DMS114 treated with DMSO at 0.1 percent for 48 hours (cell line): ENCODE measurements at regions not wholly inside any gene's neighbourhood (a gene's known extent, or its start where the extent isn't known, plus 50 kb on each side); places are given as distances from the start of the nearest gene placed in this dataset.
"Not testable (repeated sequence)": the region's sequence is repeated elsewhere in the genome, so short reads cannot be mapped to it uniquely, and the experiment has no call there.

Experiments
- DNase-seq: peaks from one replicate; lab custom pipeline; 2025; ENCODE audit not compliant: unreplicated experiment; lab: John Stamatoyannopoulos, UW

DNA sequence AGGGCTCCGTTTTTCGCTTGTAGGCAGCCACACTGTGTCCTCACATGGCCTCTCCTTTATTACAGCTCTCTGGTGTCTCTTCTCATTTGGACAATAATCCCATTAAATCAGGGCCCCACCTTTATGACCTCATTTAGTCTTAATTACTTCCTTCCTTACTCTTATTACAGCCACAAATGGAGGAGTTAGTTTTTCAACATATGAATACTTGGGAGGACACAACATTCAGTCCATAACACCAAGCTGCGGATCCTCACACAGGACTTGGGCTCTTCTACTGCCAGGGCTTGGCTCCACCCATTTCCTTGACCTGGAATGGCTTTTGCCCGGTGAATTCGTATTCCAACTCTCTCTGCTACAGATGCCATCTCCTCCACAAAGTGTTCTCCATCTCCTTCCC, 74.3 kb upstream of the SLC7A14 start:
- no peak for DNase-seq

DNA sequence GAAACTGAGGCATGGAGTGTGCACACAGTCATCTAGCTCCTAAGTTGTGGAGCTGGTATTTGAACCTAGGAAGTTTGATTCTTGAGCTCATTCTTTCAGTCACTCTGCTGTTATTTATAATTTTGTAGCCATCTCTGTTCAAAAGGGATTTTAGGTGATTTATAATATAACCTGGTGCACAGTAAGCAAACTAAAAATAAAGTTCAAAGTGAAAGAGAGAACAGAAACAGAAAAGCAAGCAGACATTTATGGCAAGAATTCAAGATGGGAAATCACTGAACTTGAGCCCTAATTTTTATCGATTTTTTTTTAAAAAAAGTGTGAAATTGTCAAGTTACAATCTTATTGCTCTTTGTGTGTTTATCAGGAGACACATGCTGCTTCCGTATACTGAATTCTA, 71.4 kb upstream of the SLC7A14 start:
- DNase-seq, result no peak

DNA sequence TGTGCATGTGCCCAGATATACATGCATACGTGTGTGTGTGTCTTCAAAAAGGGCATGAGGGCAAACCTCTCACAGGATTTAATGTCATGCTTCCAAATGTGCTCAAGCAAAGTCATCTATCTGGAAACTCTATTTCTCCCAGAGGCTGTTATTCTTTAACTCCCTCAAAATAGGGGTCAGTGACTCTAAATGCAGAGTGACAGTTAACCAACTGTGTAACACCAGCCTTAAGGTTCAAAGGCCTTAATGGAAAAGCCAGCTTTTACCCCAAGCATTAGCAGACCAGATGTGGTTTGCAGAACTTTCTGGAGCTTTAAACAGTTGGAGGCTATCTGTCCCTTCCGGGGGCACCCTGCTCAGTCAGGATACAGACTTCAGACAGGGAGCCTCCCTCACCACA, 70.4 kb upstream of the SLC7A14 start:
- no peak for DNase-seq

DNA sequence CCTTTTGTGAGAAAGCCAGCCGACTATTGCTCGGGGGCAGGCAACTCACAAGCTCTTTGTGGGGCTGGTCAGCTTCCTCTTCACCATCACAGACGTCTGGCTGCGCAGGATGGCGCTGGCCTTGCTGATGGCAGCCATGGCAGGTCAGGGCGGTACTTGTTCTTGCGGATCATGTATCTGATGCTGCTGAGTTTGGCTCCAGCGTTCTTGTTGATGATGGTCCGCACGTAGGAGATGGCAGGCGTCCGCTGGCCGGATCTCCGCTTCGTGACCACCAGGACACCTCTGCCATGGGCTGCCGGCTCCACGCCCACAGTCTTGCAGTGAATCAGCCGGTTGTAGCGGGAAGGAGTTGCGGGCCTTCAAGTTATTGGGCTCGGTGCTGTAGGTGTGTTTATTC, 67.9 kb upstream of the SLC7A14 start:
- no peak for DNase-seq

DNA sequence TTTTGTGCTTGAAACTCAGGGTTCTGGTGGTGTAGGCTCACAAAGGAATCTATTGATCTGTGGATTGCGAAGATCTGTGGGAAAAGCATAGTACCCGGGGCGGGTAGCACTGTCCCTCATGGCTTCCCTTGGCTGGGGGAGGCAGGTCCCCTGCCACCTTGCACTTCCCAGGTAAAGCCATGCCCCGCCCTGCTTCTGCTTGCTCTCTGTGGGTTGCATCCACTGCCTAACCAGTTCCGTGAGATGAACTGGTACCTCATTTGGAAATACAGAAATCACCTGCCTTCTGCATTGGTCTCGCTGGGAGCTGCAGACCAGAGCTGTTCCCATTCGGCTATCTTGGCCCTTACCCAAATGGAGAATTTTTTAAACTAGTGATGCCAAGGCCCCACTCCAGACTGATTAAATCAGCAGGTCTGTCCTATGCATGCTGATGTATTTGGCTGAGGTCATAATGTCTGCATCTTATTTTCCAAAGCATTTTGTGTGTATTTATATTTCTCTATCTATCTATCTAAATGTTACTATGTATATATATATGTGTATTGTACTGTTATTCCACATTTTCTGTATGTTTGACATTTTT, 65.5 kb upstream of the SLC7A14 start:
- DNase-seq, result no peak

DNA sequence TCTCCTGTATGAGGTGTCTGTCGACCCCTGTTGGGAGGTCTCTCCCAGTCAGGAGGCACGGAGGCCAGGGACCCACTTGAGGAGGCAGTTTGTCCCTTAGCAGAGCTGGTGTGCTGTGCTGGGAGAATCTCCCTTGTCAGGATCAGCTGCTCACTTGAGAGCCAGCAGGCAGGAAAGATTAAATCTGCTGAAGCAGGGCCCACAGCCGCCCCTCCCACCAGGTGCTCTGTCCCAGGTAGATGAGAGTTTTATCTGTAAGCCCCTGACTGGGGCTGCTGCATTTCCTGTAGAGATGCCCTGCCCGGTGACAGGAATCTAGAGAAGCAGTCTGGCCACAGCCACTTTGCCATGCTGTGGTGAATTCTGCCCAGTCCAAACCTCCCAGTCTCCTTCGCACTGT, 64.7 kb upstream of the SLC7A14 start:
- not testable (repeated sequence) for DNase-seq

DNA sequence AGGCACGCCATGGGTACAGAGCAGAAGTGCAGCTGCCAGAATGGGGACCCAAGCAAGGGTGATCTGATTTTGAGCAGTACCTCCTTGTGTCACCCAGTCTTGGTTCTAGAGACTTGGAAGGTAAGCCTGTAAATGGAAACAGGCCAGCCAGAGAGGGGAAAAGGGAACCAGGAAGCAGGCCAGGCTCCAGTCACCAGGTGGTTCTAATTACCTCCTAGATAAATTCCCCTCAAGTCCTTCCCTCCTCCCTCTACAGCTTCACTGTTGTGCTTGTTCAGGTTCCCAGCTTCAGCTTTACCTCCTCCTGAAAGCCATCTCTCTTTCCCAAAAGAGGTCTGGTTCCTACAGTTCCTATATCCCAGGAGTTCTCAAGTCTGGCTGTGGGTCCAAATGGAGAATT, 58.8 kb upstream of the SLC7A14 start:
- no peak for DNase-seq

DNA sequence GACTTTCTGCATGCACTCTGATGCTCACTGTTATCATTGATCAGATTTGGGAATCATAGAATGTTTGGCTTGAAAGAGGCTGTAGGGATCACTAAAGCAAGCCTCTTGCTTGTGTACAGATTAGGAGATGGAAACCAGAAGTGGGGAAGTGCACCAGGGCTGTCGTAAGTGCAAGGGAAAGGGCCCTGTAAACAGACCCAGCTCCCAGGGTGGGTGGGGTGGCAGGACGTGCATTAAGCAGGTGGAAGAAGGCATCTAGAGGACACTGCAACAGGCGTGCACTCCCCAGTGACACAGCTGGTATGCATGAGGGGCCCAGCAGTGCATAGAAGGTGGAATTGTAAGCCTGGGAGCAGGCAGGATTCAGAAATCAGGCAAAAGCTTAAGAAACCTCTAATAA, 58.0 kb upstream of the SLC7A14 start:
- no peak for DNase-seq

DNA sequence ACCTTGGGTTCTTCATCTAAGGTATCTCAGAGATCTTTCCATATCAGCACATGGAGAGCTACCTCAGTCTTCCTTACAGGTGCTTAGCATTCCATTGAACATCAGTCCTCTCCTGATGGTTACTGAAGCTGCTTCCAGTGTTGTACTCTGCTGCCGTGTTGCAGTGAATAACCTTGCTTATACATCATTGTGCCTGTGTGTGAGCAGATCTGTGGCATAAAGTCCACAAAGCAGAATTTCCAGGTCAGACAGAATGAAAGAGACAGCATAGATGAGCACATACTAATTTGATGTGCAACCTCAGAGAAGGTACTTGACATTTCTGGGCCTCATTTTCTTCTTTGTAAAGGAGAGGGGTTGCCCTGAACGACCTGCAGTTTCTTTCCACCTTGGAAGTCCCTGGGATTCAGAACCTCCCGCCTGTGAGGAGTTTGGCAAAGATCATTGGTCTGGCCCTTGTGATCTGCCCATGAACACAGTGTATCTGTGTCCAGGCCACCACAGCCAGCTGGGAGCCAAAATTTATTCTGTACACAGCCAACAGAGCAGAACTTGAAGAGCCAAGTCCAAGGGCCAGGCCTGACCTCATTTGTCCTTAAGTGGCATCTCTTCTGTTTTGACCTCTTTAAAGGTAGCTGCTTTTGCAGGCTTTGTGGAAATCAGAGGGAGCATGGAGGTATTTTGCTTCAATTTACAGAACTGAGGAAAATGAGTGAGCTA, 57.2 kb upstream of the SLC7A14 start:
- no peak for DNase-seq

DNA sequence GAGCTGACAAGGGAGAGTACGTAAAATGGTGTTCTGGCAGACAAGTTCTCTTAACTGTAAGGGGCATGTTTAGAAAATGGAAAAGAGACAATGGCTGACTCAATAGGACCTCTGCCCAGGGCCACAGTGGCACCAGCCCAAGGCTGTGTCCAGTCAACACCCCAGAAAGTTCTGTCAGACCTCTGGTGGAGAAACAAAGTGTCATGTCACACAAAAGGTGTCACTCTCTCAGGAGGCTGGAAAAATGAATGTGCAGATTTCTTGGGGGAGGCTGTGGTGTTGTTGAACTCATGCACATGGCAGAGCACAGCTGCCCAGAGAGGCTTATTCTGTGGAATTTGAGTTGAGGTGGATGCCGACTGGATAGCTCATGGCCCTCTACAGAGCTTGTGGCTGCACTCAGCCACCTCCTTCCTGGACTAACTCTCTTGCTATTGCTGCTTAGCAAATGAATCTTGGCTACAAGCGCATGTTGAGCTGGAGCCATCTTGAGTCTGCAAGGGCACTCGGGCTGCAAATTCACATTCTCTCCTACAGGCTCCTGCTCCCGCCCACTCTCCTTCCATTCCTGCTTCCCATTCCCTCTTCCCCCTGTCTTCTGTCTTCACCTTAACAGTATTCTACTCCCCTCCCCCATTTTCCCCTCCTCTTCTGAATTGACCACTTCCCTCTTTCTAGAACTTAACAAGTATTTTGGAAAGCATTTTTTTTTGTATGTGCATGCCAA, 55.8 kb upstream of the SLC7A14 start:
- no peak for DNase-seq

DNA sequence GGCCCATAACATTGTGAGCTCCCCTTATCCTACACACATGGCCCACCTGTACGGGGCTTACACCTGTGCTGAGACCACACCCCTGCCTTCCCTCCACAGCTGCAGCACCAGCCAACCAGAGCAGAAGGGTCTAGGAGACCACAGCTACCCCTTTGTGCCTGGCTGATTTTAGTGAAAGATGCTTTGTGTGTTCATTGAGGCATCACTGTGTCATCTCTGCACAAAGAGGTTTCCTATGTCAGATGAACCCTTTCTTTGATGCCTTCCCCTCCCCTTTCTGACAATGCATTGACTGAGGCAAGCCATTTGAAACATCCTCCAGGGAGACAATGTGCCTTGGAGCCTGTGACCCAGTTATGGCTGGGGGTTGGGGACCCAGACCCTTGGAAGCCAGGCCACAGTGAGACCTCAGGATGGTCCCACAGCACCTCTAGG, 54.9 kb upstream of the SLC7A14 start:
- DNase-seq, result no peak

DNA sequence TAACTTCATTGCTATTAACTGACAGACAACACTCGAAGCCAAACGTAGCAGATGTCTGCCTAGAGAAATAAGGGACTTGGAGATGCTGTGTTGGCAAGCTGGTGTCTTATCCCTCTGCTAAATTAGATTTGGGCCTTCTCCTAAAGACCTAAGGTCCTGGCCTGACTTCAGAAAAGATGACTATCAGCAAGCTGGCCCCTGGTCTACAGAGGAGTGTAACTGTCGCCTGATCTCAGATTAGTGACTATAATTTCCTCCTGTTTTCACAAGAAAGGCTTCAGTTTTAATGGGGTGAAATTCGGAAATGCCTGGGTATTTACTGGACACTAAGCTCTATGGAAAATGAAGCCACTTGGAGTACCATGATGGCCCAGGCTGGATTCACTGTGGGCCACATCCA, 53.1 kb upstream of the SLC7A14 start:
- no peak for DNase-seq

DNA sequence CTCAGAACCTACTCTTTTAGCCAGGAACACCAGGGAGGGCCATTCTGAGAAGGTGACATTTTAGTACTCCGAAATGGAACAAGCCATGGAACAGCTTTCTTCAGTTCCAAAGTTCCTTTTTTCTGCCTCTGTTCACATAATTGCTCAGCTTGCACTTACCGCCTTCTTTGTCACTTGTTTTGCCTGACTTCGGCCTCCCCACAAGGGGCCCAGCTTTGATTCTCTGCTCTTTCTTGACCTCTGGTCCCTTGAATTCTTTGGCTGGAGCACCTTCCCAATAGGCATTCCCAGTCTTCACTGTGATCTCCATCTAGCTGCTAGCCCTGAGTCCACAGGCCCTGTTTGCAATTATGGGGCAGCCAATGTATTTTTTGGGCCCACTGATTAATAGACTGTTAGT, 51.4 kb upstream of the SLC7A14 start:
- DNase-seq, result no peak

DNA sequence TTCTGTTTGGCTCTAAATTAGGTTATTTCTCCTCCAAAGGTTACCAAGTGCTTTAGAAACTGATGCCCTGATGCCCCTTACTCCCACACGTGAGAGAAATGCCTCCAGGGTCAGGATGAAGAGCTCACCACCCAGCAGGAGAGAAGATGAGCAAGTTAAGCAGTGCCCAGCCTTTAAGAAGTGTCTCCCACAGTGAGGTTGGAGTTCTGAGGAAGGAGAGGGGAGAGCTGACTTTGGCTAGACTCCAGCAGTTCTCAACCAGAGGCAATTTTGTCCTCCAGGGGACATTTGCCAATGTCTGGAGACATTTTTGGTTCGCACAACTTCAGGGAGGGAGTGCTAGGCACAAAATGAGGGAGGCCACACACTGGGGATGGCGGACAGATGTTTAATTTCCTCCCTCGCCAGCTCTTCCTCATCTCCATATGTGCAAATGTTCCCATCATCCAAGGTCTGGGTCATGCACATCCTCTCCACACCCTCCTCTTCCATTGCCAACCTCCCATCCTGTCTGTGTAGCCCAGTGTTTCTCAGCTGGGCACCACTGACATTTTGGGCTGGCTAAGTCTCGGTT, 50.6 kb upstream of the SLC7A14 start:
- DNase-seq, result no peak
